Activated CD8-positive, alpha-beta memory T cell treated with anti-CD3 and anti-CD28 coated beads for 1 hour (primary cell): ENCODE measurements at regions not wholly inside any gene's neighbourhood (a gene's known extent, or its start where the extent isn't known, plus 50 kb on each side); places are given as distances from the start of the nearest gene placed in this dataset.
"Not testable (repeated sequence)": the region's sequence is repeated elsewhere in the genome, so short reads cannot be mapped to it uniquely, and the experiment has no call there.

Experiments
- DNase-seq, 2 donors: peaks; one replicate each; pipeline ENCODE4 v3.0.0-alpha.2; 2020; ENCODE audit warnings: low read depth in 1 of 2; ENCODE audit errors: extremely low read depth in 1 of 2

DNA sequence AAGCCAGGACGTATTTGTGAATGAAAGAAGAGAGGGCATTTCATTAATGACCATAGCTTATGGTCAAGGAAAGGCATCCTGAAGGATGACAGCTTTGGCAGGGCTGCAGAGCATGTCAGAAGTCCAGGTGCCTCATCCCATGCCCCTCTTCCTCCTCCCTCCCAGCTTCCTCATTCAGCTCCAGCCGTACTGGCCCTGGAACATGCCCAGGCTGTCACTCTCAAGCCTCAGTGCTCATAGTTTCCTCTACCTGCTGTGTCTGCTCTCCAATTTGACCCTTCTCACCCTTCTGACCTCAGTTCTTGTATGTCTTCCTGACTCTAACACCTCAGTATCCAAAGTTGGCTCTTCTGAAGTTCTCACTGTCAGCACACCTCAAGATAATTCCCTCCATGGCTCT, 695.8 kb upstream of the HS6ST1 start:
- no peak for DNase-seq

GRCh38 chr2:129015397-129016285, 697.0 kb upstream of the HS6ST1 start:
- DNase-seq = no peak

- no peak for DNase-seq
Observed at GRCh38 chr2:129016972-129017371, 698.3 kb upstream of the HS6ST1 start.

GRCh38 chr2:129024796-129025195, 706.1 kb upstream of the HS6ST1 start:
- no peak for DNase-seq

GRCh38 chr2:129035992-129036391, 717.3 kb upstream of the HS6ST1 start:
- DNase-seq = no peak

DNA sequence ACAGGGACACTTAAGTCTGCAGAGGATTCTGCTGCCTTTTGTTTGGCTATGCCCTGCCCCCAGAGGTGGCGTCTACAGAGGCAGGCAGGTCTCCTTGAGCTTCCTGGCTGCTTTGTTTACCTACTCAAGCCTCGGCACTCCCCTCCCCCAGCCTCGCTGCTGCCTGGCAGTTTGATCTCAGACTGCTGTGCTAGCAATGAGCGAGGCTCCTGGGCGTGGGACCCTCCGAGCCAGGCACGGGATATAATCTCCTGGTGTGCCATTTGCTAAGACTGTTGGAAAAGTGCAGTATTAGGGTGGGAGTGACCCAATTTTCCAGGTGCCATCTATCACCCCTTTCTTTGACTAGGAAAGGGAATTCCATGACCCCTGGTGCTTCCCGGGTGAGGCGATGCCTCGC, 725.0 kb upstream of the HS6ST1 start:
- DNase-seq = not testable (repeated sequence)

DNA sequence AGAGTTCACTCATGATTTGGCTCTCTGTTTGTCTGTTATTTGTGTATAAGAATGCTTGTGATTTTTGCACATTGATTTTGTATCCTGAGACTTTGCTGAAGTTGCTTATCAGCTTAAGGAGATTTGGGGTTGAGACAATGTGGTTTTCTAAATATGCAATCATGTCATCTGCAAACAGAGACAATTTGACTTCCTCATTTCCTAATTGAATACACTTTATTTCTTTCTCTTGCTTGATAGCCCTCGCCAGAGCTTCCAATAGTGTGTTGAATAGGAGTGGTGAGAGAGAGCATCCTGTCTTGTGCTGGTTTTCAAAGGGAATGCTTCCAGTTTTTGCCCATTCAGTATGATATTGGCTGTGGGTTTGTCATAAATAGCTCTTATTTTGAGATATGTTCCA, 727.8 kb upstream of the HS6ST1 start:
- DNase-seq = not testable (repeated sequence)

GRCh38 chr2:129050101-129050500, 731.4 kb upstream of the HS6ST1 start:
- DNase-seq = no peak

GRCh38 chr2:129055242-129055641, 736.6 kb upstream of the HS6ST1 start:
- DNase-seq = no peak

- DNase-seq = no peak
Observed at GRCh38 chr2:129055824-129056223, 737.2 kb upstream of the HS6ST1 start.

DNA sequence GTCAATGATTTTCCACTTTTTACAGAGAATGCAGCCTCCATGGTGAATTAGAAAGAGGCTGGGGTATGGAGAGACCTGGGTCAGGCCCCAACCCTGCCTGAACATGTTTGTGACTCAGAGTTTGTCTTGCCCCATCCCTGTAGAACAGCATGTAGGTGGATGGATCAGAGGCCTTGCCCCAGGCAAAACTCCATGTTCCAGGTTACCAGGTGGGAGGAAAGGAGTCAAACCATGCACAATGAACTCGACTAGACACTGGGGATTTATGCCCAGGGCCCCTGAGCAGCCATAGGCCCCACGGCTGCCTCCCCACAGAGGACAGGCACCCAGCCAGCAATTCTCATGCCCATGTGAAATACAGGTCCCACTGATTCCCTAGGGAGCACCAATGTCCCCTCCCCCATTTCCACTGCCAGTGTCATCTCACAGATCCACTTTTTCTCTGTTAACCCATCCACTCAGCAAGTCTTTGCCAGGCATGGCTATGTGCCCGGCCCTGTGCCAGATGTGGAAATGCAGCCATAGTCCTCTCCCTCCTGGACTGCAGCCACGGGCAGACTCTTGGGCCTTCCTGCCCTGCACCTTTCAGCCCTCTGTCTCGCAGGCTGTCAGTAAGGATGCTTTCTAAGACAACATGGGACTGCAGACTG, 737.8 kb upstream of the HS6ST1 start:
- DNase-seq = no peak

GRCh38 chr2:129056959-129057317, 738.3 kb upstream of the HS6ST1 start:
- DNase-seq = no peak

- DNase-seq = no peak
Observed at GRCh38 chr2:129058981-129059380, 740.3 kb upstream of the HS6ST1 start.

DNA sequence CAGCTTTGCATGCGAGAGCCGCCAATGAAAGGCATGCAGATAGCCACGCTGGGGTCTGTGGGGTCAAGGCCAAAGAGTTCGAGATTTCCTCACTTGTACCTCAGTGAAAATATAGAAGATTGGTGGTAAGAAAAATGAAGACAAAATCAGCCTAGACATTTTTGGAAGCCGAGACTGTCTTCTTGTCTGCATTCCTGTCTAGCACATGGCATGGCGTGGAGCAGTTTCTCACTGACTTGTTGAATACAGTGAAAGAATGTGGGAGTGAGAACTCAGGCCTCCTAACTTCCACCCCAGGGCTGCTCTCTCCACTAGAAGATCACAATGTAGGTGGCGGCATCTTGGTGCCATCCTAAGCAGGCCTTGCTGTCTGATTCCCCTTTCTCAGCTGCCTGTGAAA, 740.8 kb upstream of the HS6ST1 start:
- DNase-seq = no peak

DNA sequence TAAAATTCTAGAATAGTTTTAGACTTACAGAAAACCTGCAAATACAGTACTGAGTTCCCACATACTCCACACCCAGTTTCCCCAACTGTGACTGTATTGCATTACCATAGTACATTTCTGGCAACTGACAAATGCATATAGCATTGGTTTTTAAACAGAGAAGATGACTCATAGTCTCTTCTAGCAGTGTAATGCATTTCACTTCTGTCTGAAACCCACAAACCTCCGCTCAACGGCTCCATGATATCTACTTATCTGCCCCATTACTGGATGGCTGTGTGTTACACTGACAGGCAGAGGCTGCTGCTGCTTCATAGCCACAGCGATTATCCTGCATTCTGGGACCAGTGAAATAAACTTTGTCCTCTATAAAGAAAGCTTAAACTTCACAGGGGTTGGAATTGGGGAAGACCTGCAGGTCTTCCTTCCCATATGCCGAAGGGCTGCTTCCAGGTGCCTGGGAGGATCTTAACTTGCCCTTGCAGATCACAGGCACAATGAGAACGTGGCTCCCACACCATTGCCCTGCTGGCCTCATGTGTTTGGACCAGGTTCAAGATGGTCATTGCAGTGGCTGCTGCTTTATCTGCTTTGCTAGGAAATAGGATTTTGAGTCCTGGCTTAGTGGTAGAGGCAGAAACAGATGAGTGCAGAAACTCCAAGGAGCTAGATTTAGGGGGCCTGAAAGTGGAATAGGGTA, 742.6 kb upstream of the HS6ST1 start:
- DNase-seq = no peak

GRCh38 chr2:129061769-129062121, 743.1 kb upstream of the HS6ST1 start:
- no peak for DNase-seq

GRCh38 chr2:129062146-129062912, 743.7 kb upstream of the HS6ST1 start:
- DNase-seq = no peak

DNA sequence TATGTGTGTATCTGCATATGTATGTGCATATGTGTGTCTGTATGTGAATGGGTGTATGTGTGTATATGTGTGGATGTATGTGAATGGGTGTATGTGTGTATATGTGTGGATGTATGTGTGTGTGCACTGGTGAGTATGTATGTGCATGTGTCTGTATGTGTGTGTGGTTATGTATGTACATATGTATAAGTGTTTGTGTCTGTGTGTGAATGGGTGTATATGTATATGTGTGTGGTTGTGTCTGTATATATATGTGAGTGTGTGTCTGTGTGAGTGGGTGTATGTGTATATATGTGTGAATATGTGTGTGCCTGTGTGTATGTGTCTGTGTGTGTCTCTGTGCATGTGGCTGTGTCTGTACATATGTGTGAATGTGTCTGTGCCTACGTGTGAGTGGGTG, 748.4 kb upstream of the HS6ST1 start:
- DNase-seq = no peak

DNA sequence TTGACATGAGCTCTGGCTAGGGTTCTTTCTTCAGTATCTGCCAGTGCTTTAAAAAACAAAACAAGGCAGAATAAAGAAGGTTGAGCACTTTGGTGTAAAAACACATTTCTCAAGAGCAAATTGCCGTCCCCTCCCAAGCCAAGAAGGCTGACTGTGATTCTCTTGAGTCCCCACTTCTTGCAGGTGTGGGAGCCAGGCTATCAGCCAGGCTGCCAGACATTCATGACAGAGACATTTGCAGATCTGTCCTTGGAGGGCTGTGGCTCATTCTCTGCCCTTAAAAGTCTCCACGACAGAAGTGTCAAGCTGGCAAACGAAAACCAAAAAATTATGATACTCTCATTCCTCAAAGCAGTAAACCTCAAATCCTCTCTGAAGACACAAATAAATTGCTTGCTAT, 749.3 kb upstream of the HS6ST1 start:
- no peak for DNase-seq

DNA sequence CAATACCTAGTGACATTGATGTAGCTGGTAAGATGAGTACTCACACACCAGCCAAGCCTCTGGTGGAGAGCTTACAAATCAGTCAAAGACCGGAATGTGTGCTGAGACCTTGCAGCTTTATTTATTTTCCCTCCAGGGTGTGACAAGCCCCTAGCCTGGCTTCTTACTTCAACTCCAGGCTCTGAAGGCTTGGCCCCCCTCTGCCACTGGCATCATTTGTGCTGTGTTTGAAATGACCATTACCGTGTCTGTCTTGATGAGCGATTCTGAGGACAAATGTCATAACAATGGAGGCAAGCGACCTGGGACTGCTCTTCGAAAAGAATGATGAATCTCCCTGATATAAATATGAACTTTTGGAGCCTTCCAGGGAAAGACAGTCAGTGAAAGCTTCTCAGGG, 749.9 kb upstream of the HS6ST1 start:
- DNase-seq = no peak

GRCh38 chr2:129069875-129070594, 751.4 kb upstream of the HS6ST1 start:
- DNase-seq = no peak
